GM12864 (cell line): ENCODE measurements at regions not wholly inside any gene's neighbourhood (a gene's known extent, or its start where the extent isn't known, plus 50 kb on each side); places are given as distances from the start of the nearest gene placed in this dataset.

Experiments used
- DNase-seq: peaks from one replicate; pipeline ENCODE4 v3.0.0-alpha.2; 2011; ENCODE audit warnings: low read depth
- H3K4me3 ChIP-seq: 2 replicates; pipeline ENCODE4 v1.5.1; 2011; ENCODE audit warnings: mild to moderate bottlenecking, low read depth, low read length, control low read depth
- CTCF ChIP-seq: IDR thresholded peaks from 2 replicates; pipeline ENCODE4 v1.5.1; 2011; ENCODE audit warnings: low read depth, mild to moderate bottlenecking, moderate library complexity, low read length, control low read depth, inconsistent platforms; ENCODE audit errors: missing control alignments

GRCh38 chr1:168480997-168481396 lies 62.8 kb downstream of the XCL2 start:
- DNase-seq: no peak
- no peak overlapping the region for H3K4me3 ChIP-seq
- no peak for TF ChIP-seq CTCF

- H3K4me3 ChIP-seq: no peak overlapping the region
- DNase-seq: no peak
- TF ChIP-seq CTCF: no peak
These were observed 66.0 kb downstream of the XCL2 start for GRCh38 chr1:168477792-168478191.

- no peak for DNase-seq
- no peak overlapping the region for H3K4me3 ChIP-seq
- no peak for TF ChIP-seq CTCF
These were observed 67.0 kb downstream of the XCL2 start for GRCh38 chr1:168476588-168477385.

GRCh38 chr1:168474322-168474721 lies 69.5 kb downstream of the XCL2 start:
- no peak for DNase-seq
- TF ChIP-seq CTCF: no peak
- H3K4me3 ChIP-seq: no peak overlapping the region

GRCh38 chr1:168473126-168473525 lies 70.7 kb downstream of the XCL2 start:
- TF ChIP-seq CTCF: no peak
- H3K4me3 ChIP-seq: no peak overlapping the region
- no peak for DNase-seq

- TF ChIP-seq CTCF: no peak
- no peak for DNase-seq
- H3K4me3 ChIP-seq: no peak overlapping the region
These were observed 71.6 kb downstream of the XCL2 start for GRCh38 chr1:168472223-168472622.

- TF ChIP-seq CTCF: no peak
- no peak for DNase-seq
- no peak overlapping the region for H3K4me3 ChIP-seq
These were observed 72.8 kb downstream of the XCL2 start for GRCh38 chr1:168470901-168471431.
